ENCODE measurements at regions not wholly inside any gene's neighbourhood (a gene's known extent, or its start where the extent isn't known, plus 50 kb on each side); places are given as distances from the start of the nearest gene placed in this dataset.

GRCh38 chr7:145989469-145989868 is 127.1 kb upstream of the CNTNAP2 start:
- no peak for FAIRE-seq
- no peak for DNase-seq (ENCODE audit: insufficient read length, low spot score)
- TF ChIP-seq POLR2A (IDR thresholded peaks at IDR 0.05; ENCODE audit: low read depth, low read length), result no peak

GRCh38 chr7:145986248-145986874 is 130.2 kb upstream of the CNTNAP2 start:
- FAIRE-seq (no peak), DNase-seq (ENCODE audit: insufficient read length, low spot score) (no peak)
- no peak for TF ChIP-seq POLR2A (IDR thresholded peaks at IDR 0.05; ENCODE audit: low read depth, low read length)

DNA sequence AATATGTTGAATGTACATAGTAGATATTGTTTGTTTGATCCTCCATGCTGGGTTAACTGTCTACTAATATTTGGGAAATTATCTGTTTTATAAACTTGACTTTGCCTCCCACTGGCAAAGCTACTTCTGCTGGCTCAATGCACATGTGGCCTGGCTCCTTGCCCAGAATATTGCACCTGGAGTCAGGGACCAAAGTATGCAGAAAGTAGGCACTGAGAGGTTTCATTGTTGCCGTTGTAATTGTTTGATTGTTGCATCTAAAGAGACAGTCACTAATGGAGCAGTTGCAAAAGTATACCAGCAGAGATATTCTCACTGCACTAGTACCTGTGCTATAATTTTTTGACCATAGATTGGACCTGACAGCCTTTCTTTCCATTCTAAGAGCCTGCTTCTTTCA is 137.8 kb upstream of the CNTNAP2 start:
- no peak for TF ChIP-seq POLR2A (IDR thresholded peaks at IDR 0.05; ENCODE audit: low read depth, low read length)
- FAIRE-seq (no peak), DNase-seq (ENCODE audit: insufficient read length, low spot score) (no peak)

DNA sequence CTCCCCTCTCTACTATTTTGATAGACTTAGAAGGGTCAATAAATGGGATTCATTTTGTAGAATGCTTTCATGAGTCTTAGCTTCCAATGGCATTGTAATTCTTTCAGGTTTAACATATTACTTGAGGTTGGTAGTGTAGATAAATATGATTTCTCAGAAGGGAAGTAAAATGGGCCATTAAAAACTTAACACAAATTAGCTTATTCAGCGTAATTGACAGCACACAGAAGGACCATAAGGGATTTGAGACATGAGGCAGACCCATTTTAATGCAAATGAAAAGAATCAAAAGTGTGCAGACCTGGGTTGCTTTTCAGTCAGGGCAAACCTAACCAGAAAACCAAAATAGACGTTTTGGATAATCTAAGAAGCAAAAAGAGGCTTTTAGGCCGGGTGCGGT is 156.6 kb upstream of the CNTNAP2 start:
- DNase-seq (ENCODE audit: insufficient read length, low spot score) (no peak), FAIRE-seq (no peak)
- TF ChIP-seq POLR2A (IDR thresholded peaks at IDR 0.05; ENCODE audit: low read depth, low read length), result no peak

DNA sequence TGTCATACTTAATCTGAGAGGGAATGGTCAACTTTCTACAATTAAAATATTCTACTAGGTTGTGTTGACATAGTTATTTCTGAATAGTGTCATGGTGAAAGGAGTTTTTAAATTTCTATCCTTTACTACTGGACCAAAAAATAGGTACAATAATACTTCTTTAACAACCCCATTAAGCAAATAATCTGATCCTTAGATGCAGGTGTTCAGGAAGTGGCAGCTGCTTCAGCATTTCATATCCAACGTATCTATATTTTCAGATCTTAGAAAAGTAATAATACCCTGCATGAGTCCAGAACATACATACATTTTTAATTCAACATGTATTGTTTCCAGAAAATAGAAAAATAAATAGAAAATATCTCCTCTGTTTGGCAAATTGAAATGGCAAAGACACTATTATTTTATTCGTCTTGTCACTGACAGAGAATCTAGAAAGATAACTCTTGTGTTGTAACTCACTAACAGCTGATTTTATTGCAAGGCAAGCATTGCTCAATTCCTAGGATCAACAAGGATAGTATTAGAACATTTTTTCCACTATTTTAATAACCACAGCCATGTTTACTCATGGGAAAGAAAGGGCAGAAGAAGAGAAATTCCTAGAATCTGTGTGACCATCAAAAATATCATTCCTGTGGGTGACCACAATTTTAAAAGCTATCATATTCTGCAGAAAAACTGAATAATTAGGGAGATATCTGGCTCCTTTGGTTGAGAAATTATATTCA is 159.3 kb upstream of the CNTNAP2 start:
- no peak for TF ChIP-seq POLR2A (IDR thresholded peaks at IDR 0.05; ENCODE audit: low read depth, low read length)
- FAIRE-seq (no peak), DNase-seq (ENCODE audit: insufficient read length, low spot score) (no peak)

DNA sequence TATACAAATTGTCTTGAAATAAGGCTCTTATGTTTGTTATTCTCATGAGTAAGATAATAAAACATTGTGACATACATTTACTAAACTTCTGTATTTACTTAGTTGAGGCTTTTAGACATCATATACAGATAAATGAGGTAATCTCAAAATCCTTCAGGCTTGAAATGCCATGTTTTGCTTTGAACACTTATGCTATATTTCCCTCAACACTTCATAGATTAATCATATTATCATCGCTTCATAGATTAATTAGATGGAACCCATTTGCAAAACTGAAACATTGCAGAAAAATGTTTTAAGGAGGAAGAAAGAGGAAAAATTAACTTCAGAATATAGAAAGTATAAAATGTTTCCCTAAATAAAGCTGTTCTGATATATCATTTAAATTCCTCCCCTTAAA is 165.0 kb upstream of the CNTNAP2 start:
- DNase-seq (ENCODE audit: insufficient read length, low spot score) (no peak), FAIRE-seq (no peak)

GRCh38 chr7:145928937-145929336 is 187.7 kb upstream of the CNTNAP2 start:
- DNase-seq (ENCODE audit: insufficient read length, low spot score), result no peak
- no peak for TF ChIP-seq POLR2A (IDR thresholded peaks at IDR 0.05; ENCODE audit: low read depth, low read length)

More for the DNA sequence above, 165.0 kb upstream of the CNTNAP2 start:
- TF ChIP-seq POLR2A (IDR thresholded peaks at IDR 0.05; ENCODE audit: low read depth, low read length), result no peak

GRCh38 chr7:145919712-145920111 is 196.9 kb upstream of the CNTNAP2 start:
- no peak for FAIRE-seq

More at GRCh38 chr7:145928937-145929336, 187.7 kb upstream of the CNTNAP2 start:
- FAIRE-seq, result no peak

GRCh38 chr7:145916776-145917175 is 199.8 kb upstream of the CNTNAP2 start:
- DNase-seq (ENCODE audit: insufficient read length, low spot score) (no peak), FAIRE-seq (no peak)
- no peak for TF ChIP-seq POLR2A (IDR thresholded peaks at IDR 0.05; ENCODE audit: low read depth, low read length)

More at GRCh38 chr7:145919712-145920111, 196.9 kb upstream of the CNTNAP2 start:
- no peak for TF ChIP-seq POLR2A (IDR thresholded peaks at IDR 0.05; ENCODE audit: low read depth, low read length)
- DNase-seq (ENCODE audit: insufficient read length, low spot score), result no peak

- FAIRE-seq (no peak), DNase-seq (ENCODE audit: insufficient read length, low spot score) (no peak)
- TF ChIP-seq POLR2A (IDR thresholded peaks at IDR 0.05; ENCODE audit: low read depth, low read length), result no peak
Observed at GRCh38 chr7:145915679-145916078, 200.9 kb upstream of the CNTNAP2 start.

GRCh38 chr7:145909991-145910513 is 206.5 kb upstream of the CNTNAP2 start:
- no peak for TF ChIP-seq POLR2A (IDR thresholded peaks at IDR 0.05; ENCODE audit: low read depth, low read length)
- DNase-seq (ENCODE audit: insufficient read length, low spot score), result no peak
- FAIRE-seq, result no peak

DNA sequence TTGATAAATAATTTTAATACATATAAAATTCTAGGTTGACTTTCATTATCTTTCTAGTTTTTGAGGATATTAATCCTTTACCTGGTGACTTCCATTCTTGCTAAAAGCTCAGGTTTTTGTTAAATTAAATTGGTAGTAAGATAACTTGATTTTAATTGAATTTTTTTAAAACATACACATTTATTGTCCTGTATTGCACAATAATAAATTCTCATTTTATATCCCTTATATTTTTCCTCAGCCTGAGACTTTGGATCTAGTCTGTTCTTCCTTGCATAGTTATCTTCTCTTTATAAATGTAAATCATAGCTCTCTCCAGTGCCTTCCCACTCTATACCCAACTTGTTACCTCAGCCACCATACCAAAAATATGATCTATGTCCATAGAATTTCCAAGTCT is 212.9 kb upstream of the CNTNAP2 start:
- FAIRE-seq, result no peak
- no peak for DNase-seq (ENCODE audit: insufficient read length, low spot score)
- no peak for TF ChIP-seq POLR2A (IDR thresholded peaks at IDR 0.05; ENCODE audit: low read depth, low read length)

- no peak for FAIRE-seq
- TF ChIP-seq POLR2A (IDR thresholded peaks at IDR 0.05; ENCODE audit: low read depth, low read length), result no peak
Observed at GRCh38 chr7:145902123-145902522, 214.5 kb upstream of the CNTNAP2 start.

GRCh38 chr7:145899938-145900337 is 216.7 kb upstream of the CNTNAP2 start:
- FAIRE-seq (no peak), DNase-seq (ENCODE audit: insufficient read length, low spot score) (no peak)
- TF ChIP-seq POLR2A (IDR thresholded peaks at IDR 0.05; ENCODE audit: low read depth, low read length), result no peak

More at GRCh38 chr7:145902123-145902522, 214.5 kb upstream of the CNTNAP2 start:
- DNase-seq (ENCODE audit: insufficient read length, low spot score), result no peak

Data from H54 (cell line).